HepG2 (cell line): ENCODE measurements at regions not wholly inside any gene's neighbourhood (a gene's known extent, or its start where the extent isn't known, plus 50 kb on each side); places are given as distances from the start of the nearest gene placed in this dataset.

ENCODE experiments used
- CEBPB ChIP-seq: IDR thresholded peaks from 2 replicates; pipeline ENCODE4 v1.6.1; 2011; ENCODE audit warnings: low read depth, low read length, improper control_type of control experiment, borderline replicate concordance
- CTCF ChIP-seq: sonication (generic); formaldehyde crosslinking; IDR thresholded peaks from 2 replicates; pipeline ENCODE4 v1.5.0; 2020; ENCODE audit warnings: mild to moderate bottlenecking, missing genetic modification reagents, moderate library complexity
- ESRRA ChIP-seq: sonication (generic); formaldehyde crosslinking; IDR thresholded peaks from 2 replicates; pipeline ENCODE4 v1.5.1; 2020; ENCODE audit warnings: mild to moderate bottlenecking, low read depth, missing genetic modification reagents
- MAFK ChIP-seq, 2 experiments: IDR thresholded peaks in 1 of 2; conservative IDR thresholded peaks in 1 of 2; 2 replicates each; pipeline ENCODE4 v1.6.1; 2011; ENCODE audit warnings: improper control_type of control experiment in 2 of 2, low read length in 2 of 2
- POLR2A ChIP-seq, 2 experiments: IDR thresholded peaks; 2 replicates each; pipeline ENCODE4 v1.6.1; 2011; ENCODE audit warnings: low read depth in 2 of 2, low read length in 2 of 2, mild to moderate bottlenecking in 1 of 2, moderate library complexity in 1 of 2; ENCODE audit not compliant: insufficient read depth in 1 of 2
- SMARCE1 ChIP-seq: fragments of 450-650 bp; IDR thresholded peaks from 2 replicates; pipeline ENCODE4 v1.6.1; 2017; ENCODE audit warnings: borderline replicate concordance
- ZNF337 ChIP-seq: sonication (generic); formaldehyde crosslinking; IDR thresholded peaks from 2 replicates; pipeline ENCODE4 v1.5.1; 2020; ENCODE audit warnings: missing genetic modification reagents, low read depth, mild to moderate bottlenecking, borderline replicate concordance
- ZNF720 ChIP-seq: sonication (generic); formaldehyde crosslinking; IDR thresholded peaks from 2 replicates; pipeline ENCODE4 v1.4.0; 2020; ENCODE audit warnings: missing genetic modification reagents
- TF ChIP-seq, protein P1 (sequence below): sonication (generic); formaldehyde crosslinking; IDR thresholded peaks from 2 replicates; pipeline ENCODE4 v1.4.0; 2020; ENCODE audit warnings: missing genetic modification reagents, borderline replicate concordance

DNA sequence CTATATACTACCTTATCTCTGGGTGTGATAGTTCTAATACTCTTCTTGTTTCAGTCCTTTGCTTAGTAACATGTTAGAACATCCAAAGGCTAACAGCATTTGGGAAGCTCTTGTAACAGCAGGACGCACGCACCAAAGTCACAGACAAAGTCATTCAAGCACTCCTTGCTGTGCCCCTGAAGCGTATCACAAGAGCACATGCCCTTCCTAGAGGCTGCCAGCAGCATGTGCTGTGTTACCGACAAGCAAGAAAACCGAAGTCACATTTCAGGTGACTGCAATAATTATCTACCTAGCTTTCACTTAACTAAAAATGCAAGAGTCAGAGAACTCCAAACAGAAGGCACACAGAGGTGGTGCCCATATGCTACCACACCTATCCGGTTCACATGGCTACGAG is 194.1 kb downstream of the KLF12 start:
- TF ChIP-seq ZNF720: no peak
- TF ChIP-seq CTCF (CRISPR knock-in tag): no peak
- no peak for TF ChIP-seq ZNF337 (CRISPR knock-in tag)
- TF ChIP-seq, protein P1, sequence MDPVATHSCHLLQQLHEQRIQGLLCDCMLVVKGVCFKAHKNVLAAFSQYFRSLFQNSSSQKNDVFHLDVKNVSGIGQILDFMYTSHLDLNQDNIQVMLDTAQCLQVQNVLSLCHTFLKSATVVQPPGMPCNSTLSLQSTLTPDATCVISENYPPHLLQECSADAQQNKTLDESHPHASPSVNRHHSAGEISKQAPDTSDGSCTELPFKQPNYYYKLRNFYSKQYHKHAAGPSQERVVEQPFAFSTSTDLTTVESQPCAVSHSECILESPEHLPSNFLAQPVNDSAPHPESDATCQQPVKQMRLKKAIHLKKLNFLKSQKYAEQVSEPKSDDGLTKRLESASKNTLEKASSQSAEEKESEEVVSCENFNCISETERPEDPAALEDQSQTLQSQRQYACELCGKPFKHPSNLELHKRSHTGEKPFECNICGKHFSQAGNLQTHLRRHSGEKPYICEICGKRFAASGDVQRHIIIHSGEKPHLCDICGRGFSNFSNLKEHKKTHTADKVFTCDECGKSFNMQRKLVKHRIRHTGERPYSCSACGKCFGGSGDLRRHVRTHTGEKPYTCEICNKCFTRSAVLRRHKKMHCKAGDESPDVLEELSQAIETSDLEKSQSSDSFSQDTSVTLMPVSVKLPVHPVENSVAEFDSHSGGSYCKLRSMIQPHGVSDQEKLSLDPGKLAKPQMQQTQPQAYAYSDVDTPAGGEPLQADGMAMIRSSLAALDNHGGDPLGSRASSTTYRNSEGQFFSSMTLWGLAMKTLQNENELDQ: no peak
- no peak for TF ChIP-seq CEBPB
- no peak for TF ChIP-seq POLR2A (IDR thresholded peaks at IDR 0.05; ENCODE audit: insufficient read depth in 1 of 2, low read depth in 2 of 2, low read length in 2 of 2)
- no peak for TF ChIP-seq MAFK (conservative IDR thresholded peaks at IDR 0.05 in 1 of 2, IDR thresholded peaks at IDR 0.05 in 1 of 2; ENCODE audit: low read length in 2 of 2)
- TF ChIP-seq SMARCE1: no peak
- no peak for TF ChIP-seq ESRRA
